ENCODE measurements at regions not wholly inside any gene's neighbourhood (a gene's known extent, or its start where the extent isn't known, plus 50 kb on each side); places are given as distances from the start of the nearest gene placed in this dataset.
"Not testable (repeated sequence)": the region's sequence is repeated elsewhere in the genome, so short reads cannot be mapped to it uniquely, and the experiment has no call there.

- ATAC-seq (ENCODE audit: low read depth) = no peak
- intact Hi-C loops (cut with micrococcal nuclease) = no loop called here
- CTCF ChIA-PET = no interaction called here
- H3K36me3 Mint-ChIP-seq (ENCODE audit: low read depth) = no peaks in the 10 kb centered on the region
- no peak for DNase-seq
- TF ChIP-seq CTCF (IDR thresholded peaks at IDR 0.05) = no peak
- H3K4me1 Mint-ChIP-seq = no peaks in the 10 kb centered on the region
- H3K27ac Mint-ChIP-seq = no peak overlapping the region
- peaks cover 14% of the 10 kb centered on the region for H3K27me3 Mint-ChIP-seq
- H3K4me3 Mint-ChIP-seq = no peak overlapping the region
- POLR2A ChIA-PET = no interaction called here
- peaks cover 5% of the 10 kb centered on the region for H3K9me3 Mint-ChIP-seq
These were observed 114.0 kb upstream of the PODXL start for GRCh38 chr7:131670406-131670805.

GRCh38 chr7:131667699-131668098, 111.3 kb upstream of the PODXL start:
- H3K27ac Mint-ChIP-seq = no peak overlapping the region
- ATAC-seq (ENCODE audit: low read depth) (no peak), DNase-seq (no peak)
- no peaks in the 10 kb centered on the region for H3K36me3 Mint-ChIP-seq (ENCODE audit: low read depth)
- POLR2A ChIA-PET = no interaction called here
- CTCF ChIA-PET = interaction anchor here (1.1 kb wide), 1 partner anchor 22 kb away, joined by 3 read pairs; no protein-coding TSS in a partner anchor
- intact Hi-C loops (cut with micrococcal nuclease) = no loop called here
- H3K4me1 Mint-ChIP-seq = no peaks in the 10 kb centered on the region
- H3K27me3 Mint-ChIP-seq = peaks cover 7% of the 10 kb centered on the region
- no peak for TF ChIP-seq CTCF (IDR thresholded peaks at IDR 0.05)
- H3K4me3 Mint-ChIP-seq = no peak overlapping the region
- peaks cover 5% of the 10 kb centered on the region for H3K9me3 Mint-ChIP-seq

DNA sequence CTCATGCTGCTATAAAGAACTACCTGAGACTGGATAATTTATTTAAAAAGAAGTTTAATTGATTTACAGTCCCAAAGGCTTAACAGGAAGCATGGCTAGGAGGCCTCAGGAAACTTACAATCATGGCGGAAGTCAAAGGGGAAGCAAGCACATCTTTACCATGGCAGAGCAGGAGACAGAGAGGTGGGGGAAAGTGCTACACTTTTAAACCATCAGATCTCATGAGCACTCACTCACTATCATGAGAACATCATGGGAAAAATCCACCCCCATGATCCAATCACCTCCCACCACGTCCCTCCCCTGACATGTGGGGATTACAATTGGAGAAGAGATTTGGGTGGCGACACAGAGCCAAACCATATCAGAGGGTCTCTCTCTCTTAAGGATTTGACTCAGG, 108.6 kb upstream of the PODXL start:
- peaks cover 5% of the 10 kb centered on the region for H3K9me3 Mint-ChIP-seq
- ChIA-PET CTCF (no interaction called here), POLR2A (no interaction called here)
- intact Hi-C loops (cut with micrococcal nuclease) = no loop called here
- DNase-seq (no peak), ATAC-seq (ENCODE audit: low read depth) (no peak)
- no peaks in the 10 kb centered on the region for H3K4me1 Mint-ChIP-seq
- no peak overlapping the region for H3K4me3 Mint-ChIP-seq
- H3K27ac Mint-ChIP-seq = no peak overlapping the region
- no peaks in the 10 kb centered on the region for H3K27me3 Mint-ChIP-seq
- no peaks in the 10 kb centered on the region for H3K36me3 Mint-ChIP-seq (ENCODE audit: low read depth)
- TF ChIP-seq CTCF (IDR thresholded peaks at IDR 0.05) = no peak

DNA sequence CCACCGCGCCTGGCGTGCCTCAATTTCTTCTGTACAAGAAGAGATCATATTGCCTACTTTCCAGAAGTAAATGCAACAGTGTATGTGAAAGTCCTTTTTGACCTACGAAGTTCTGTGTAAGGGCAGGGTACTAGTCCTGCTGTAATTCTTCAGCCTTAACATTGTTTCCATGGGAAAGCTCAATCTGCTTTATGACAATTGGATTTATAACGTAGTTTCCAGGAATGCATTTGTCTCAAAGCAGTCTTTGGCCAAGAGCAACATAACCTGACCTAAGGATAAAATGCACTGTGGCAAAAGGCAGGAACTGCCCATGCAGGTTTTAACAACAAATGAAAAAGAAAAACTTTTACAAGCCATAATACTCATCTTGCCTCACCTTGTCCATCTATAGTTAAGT, 108.1 kb upstream of the PODXL start:
- Mint-ChIP-seq H3K4me3 (no peak overlapping the region), H3K9me3 (peaks cover 5% of the 10 kb centered on the region), H3K27ac (no peak overlapping the region), H3K27me3 (no peaks in the 10 kb centered on the region), H3K4me1 (no peaks in the 10 kb centered on the region), H3K36me3 (ENCODE audit: low read depth) (no peaks in the 10 kb centered on the region)
- ATAC-seq (ENCODE audit: low read depth) (no peak), DNase-seq (no peak)
- intact Hi-C loops (cut with micrococcal nuclease) = no loop called here
- CTCF ChIA-PET = no interaction called here
- POLR2A ChIA-PET = no interaction called here
- TF ChIP-seq CTCF (IDR thresholded peaks at IDR 0.05) = no peak

DNA sequence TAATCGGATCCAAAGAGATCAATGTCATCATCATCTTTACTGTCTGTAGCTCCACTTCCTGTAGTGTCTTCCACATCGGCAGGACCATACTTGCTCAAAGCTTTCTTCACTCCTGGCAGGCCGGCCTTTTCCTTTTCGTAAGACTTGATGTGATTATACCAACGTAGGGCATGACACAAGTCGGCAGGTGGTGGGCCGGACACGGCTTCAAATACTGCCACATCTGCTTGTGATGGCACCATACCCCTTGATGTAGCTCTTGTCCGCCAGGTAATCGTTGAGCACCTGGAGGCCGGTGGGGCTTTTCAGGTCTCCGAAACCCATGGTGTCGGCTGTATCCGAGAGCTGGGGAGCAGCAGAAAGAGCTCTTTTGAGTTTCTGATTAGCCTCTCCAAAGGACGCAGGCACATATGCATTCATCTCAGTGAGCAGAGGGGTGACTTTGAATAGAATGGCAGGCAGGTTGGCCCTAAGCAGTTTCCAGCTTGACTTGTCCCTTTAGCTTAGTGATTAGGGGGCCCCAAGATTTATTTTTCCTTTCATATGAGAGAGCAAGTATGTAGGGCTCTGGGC, 106.0 kb upstream of the PODXL start:
- H3K27ac Mint-ChIP-seq; ATAC-seq (ENCODE audit: low read depth); H3K4me3 Mint-ChIP-seq; H3K9me3 Mint-ChIP-seq; intact Hi-C loops (cut with micrococcal nuclease); H3K27me3 Mint-ChIP-seq; H3K4me1 Mint-ChIP-seq; DNase-seq; CTCF ChIA-PET; POLR2A ChIA-PET; H3K36me3 Mint-ChIP-seq (ENCODE audit: low read depth): not testable (repeated sequence)

DNA sequence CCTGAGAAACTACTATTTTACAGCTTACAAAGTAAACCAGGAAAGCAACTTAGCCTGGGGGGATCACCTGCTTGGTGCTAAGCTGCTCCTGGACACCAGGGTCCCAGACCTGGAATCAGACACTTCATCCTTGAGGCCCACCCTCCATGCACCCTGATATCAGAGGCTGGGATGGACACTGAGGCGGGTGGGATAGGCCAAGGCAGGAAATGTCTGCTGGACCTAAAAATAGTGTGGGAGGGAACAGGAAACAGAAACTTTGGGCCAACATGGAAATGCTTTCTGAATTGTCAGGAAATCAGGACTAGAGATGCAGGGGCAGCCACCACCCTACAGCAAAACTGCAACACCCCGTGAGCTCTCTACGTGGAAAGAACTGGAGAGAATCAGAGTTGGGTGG, 101.5 kb upstream of the PODXL start:
- ChIA-PET CTCF (no interaction called here), POLR2A (no interaction called here)
- no peak for DNase-seq
- Mint-ChIP-seq H3K4me3 (no peak overlapping the region), H3K27me3 (no peaks in the 10 kb centered on the region), H3K27ac (no peak overlapping the region), H3K9me3 (no peaks in the 10 kb centered on the region), H3K36me3 (ENCODE audit: low read depth) (no peaks in the 10 kb centered on the region), H3K4me1 (no peaks in the 10 kb centered on the region)
- intact Hi-C loops (cut with micrococcal nuclease) = loop anchor here (10.0 kb wide), 2 partner anchors 593 to 673 kb away; no protein-coding TSS in a partner anchor
- no peak for TF ChIP-seq CTCF (IDR thresholded peaks at IDR 0.05)
- ATAC-seq (ENCODE audit: low read depth) = no peak
